Lung microvascular endothelial cell (primary cell): ENCODE measurements at regions not wholly inside any gene's neighbourhood (a gene's known extent, or its start where the extent isn't known, plus 50 kb on each side); places are given as distances from the start of the nearest gene placed in this dataset.

ENCODE experiments used
- DNase-seq, 2 donors: peaks; one replicate each; pipeline versions ENCODE4 v3.0.0 to v3.0.0-alpha.2; 2010; ENCODE audit warnings: low read depth in 2 of 2

- no peak for DNase-seq
These were observed 173.9 kb downstream of the SHANK2 start for GRCh38 chr11:71078482-71078881.

GRCh38 chr11:71076525-71077304, 175.7 kb downstream of the SHANK2 start:
- no peak for DNase-seq

DNA sequence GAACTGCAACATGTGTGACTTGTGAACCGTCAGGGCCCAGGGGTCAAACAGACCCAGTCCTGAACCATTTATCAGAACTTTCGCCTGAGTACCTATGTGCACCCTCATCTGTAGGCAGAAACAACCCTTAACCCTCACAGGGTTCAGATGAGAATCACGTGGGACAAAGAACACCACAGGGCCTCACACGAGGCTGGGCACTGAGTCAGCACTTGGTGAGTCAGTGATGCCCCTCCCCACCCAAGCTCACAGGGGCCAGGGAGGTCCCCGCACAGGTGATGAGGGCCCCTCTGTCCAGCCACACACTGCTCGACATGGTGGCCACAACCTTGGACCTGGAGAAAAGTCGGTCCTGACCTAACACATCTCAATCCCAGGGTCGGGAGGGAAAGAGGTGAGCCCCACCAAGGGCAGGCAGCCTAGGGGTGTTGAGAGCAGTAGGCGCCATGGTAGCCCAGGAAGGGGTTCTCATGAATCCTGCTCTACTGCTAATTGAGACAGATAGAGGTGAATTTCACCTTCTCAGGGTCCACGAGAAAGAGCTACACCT, 176.4 kb downstream of the SHANK2 start:
- no peak for DNase-seq

GRCh38 chr11:71075116-71075720, 177.2 kb downstream of the SHANK2 start:
- DNase-seq = no peak

DNA sequence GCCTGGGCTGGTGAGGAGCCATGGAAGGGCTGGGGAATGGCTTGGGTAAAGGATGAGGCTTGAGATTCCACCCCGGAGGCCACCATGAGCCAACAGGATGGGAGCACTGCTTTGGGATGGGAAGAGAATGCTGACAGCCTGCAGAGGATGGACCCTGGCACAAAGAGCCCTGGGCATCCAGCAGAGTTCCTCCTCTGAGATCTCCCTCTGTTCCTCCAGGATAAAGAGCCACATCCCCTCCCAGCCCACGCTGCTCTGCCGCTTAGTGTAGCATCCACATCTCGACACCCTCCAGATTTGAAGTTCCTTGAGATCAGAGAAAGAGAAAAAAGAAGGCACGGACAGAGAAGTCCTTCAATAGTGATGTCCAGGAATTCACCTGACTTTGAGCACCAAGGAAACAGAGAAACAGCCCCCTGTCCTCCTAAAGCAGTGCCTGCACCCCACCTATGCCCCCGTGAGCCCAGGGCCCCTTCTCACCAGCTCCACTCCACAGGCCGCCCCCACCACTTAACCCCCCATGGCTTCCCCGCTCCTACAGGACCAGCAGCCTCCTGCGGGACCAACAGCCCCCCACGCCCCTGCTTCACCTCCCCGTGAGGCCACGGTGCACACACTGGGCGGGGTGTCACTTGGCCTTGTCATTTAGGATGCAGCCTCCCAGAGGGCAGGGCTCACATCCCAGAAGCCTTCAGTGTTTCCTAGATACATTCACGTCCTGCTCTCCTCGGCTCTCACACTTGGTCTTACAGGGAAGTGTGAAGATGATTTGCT, 180.5 kb downstream of the SHANK2 start:
- no peak for DNase-seq

- no peak for DNase-seq
These were observed 181.6 kb downstream of the SHANK2 start for GRCh38 chr11:71070490-71071453.

DNA sequence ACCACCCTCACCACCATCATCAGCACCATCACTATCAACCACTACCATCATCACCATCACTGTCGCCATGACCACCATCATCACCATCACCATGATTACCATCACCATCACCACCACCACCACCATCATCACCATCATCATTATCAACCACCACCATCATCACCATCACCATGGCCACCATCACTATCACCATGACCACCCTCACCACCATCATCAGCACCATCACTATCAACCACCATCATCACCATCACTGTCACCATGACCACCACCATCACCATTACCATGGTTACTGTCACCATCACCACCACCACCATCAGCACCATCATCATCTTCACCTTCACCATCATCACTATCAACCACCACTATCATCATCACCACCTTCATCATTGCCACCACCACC, 183.4 kb downstream of the SHANK2 start:
- DNase-seq = no peak

DNA sequence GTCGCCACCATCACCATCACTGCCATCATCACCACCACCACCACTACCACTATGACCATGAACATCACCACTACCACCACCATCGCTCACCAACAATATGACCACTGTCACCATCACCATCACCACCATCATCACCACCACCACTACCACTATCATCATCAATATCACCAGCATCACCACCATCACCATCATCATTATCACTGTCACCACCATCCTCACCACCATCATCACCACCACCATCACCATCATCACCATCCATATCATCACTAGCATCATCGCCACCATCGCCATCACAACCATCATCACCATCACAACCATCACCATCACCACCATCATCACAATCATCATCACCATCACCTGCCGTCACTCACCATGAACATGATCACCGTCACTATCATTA, 184.6 kb downstream of the SHANK2 start:
- DNase-seq = no peak

- no peak for DNase-seq
These were observed 186.1 kb downstream of the SHANK2 start for GRCh38 chr11:71066311-71066710.

GRCh38 chr11:71065841-71066240, 186.5 kb downstream of the SHANK2 start:
- no peak for DNase-seq

GRCh38 chr11:71064702-71065515, 187.5 kb downstream of the SHANK2 start:
- DNase-seq = no peak

DNA sequence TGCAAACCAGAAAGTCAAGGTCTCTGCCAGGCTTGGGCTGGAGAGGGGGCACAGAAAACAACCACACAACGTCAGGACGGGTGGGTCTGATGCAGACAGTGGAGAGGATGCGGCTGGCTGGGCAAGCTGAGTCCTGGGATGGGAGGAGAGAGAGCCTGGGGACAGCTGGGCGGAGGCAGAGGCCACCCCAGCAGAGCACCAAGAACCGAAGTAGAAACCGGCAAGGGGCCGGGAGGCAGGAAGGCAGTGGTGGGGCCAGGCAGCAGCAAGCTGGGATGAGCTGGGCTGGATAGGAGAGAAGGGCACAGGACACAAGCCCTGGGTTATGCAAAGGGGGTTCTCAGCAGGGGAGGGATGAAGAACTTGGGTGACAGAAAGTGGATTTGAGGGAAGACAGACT, 188.2 kb downstream of the SHANK2 start:
- no peak for DNase-seq

DNA sequence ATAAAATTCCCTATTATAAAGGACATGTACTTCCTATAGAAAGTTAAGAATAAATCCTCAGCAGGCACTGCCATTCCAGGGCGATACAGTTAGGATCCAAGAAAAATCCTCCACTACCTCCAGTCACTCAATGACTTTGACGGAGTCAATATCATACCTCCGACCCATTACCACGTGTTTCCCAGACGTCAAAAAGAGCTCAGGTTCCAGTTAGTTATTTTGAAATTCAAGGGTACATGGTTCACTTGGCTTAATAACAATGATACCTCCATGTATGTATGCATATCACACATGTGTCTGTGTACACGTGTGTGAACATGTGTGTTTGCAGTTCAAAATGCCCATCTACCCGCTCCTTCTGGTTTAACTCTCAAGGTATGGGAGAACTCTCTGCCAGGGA, 189.2 kb downstream of the SHANK2 start:
- DNase-seq = no peak

DNA sequence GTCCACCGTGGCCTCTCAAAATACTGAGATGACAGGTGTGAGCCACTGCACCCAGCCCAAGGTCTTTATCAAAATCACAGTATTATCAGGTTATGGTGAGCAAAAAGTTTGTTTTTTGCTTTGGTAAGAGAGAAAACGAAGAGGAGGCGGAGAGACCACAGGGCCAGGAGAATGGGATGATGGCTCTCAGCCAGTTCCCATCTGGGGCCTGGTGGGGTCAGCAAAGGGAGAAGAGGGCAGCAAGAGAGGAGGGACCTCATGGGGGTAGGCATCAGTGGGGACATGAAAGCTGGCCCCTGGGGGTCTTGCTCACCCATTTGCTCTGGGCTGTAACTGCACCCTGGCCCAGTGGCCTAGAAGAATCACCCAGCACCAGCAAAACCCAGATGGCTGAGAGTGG, 190.2 kb downstream of the SHANK2 start:
- DNase-seq = no peak

DNA sequence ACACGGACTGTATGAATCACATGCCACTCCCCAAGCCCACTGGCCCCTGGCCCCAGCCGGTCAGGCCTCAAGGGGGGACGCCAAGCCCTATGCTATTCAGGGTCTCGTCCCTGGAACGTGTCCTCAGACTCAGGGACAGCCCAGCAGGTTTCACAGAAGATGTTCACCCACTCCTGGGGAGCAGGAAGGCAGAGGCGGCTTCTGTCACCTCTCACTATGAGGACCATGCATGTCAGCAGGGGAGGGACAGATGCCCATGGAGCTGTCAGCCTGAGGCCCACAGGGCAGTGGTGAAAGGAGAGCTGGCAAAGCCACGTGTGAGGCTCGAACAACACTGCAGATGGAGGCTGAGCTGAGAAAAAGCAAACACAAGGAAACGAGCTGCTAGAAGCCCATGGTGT, 192.0 kb downstream of the SHANK2 start:
- DNase-seq = no peak

DNA sequence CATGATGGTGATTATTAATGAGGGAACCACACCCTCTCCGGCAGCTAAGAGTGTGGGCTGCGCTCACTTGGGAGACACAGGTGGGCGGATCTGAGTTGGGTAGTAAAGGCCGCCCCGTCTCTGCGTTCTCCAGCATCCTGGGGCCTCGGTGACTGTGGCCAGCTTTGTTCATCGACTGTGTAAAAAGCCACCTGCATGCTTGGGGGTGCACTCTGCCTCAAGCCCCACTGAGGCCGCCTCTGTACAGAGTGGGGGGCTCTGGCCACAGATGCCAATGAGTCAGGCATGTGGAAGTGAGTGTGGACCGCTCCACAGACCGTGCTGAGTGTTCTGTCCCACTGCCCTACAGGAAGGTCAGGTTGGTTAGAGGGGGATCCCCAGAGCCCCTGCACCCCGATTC, 192.7 kb downstream of the SHANK2 start:
- DNase-seq = no peak

DNA sequence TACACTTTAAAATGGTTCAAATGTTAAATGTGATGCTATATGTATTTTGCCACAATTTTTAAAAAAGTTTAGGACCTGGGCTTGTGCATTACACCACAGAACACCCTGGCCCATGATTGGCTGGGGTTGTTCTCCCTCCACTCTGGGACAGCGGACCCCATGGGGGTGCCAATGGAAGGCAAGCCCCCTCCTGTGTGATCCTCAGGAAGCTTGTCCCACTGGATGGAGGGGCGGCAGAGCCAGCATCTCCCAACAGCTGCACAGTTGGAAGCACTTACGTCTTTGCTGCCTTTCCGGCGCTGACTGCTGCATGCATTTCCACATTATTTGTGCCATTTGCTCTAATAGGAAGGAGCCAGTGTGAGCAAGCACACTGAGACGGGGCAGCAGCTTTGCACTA, 196.5 kb downstream of the SHANK2 start:
- no peak for DNase-seq
